Sigmoid colon (tissue), 6 donors: ENCODE measurements at regions not wholly inside any gene's neighbourhood (a gene's known extent, or its start where the extent isn't known, plus 50 kb on each side); places are given as distances from the start of the nearest gene placed in this dataset.

Source experiments
- DNase-seq: peaks from one replicate; pipeline ENCODE4 v3.0.0-alpha.2; 2019
- H3K27ac ChIP-seq, 4 donors: fragments of 200-600 bp; sonication (generic); one replicate each; pipeline ENCODE4 v1.5.1; 2016 to 2019; ENCODE audit warnings: mild to moderate bottlenecking in 1 of 4
- H3K27me3 ChIP-seq, 3 donors: fragments of 200-600 bp; sonication (generic); one replicate each; pipeline ENCODE4 v1.5.1; 2019; ENCODE audit warnings: mild to moderate bottlenecking in 1 of 3
- H3K36me3 ChIP-seq, 4 donors: fragments of 200-600 bp; sonication (generic); one replicate each; pipeline ENCODE4 v1.5.1; 2016 to 2019
- H3K4me1 ChIP-seq, 4 donors: fragments of 200-600 bp; sonication (generic); one replicate each; pipeline ENCODE4 v1.5.1; 2017 to 2019
- H3K4me3 ChIP-seq, 4 donors: fragments of 200-600 bp; sonication (generic); one replicate each; pipeline ENCODE4 v1.5.1; 2017 to 2019; ENCODE audit warnings: mild to moderate bottlenecking in 2 of 4, moderate library complexity in 1 of 4
- H3K9me3 ChIP-seq, 4 donors: fragments of 200-600 bp in 3 of 4; sonication (generic) in 3 of 4; one replicate each; pipeline versions ENCODE4 v1.5.1 to v1.6.1; 2013 to 2019
- EP300 ChIP-seq, 4 donors: sonication (generic); formaldehyde crosslinking; IDR thresholded peaks; one replicate each; pipeline ENCODE4 v1.6.1; 2017; ENCODE audit warnings: antibody characterized with exemption in 4 of 4
- POLR2A ChIP-seq, 2 donors: fragments of 450-650 bp; IDR thresholded peaks; one replicate each; pipeline ENCODE4 v1.6.1; 2016; ENCODE audit warnings: antibody characterized with exemption in 2 of 2, mild to moderate bottlenecking in 2 of 2, moderate library complexity in 2 of 2
- POLR2AphosphoS5 ChIP-seq, 4 donors: sonication (generic); formaldehyde crosslinking; IDR thresholded peaks; one replicate each; pipeline ENCODE4 v1.6.1; 2017; ENCODE audit warnings: antibody characterized with exemption in 4 of 4
- WGBS, 2 donors: extraction: QIAGEN DNeasy Blood & Tissue Kit; methylation state at CpG; one replicate each; pipeline ENCODE4 v1.1.7; 2013; 5-methylcytosine and 5-hydroxymethylcytosine counted together
- intact Hi-C: fragments of 100-400 bp; cut with DNase I; formaldehyde crosslinking; loops from one replicate; pipeline ENCODE4 v1.15.1; 2023
- TF ChIP-seq, protein P1 (sequence below), 4 experiments: fragments of 450-650 bp in 3 of 4; fragments of 200-600 bp in 1 of 4; IDR thresholded peaks; one replicate each; pipeline ENCODE4 v1.5.1; 2016 to 2019; ENCODE audit warnings: antibody characterized with exemption in 4 of 4, mild to moderate bottlenecking in 3 of 4, moderate library complexity in 2 of 4
- donor health status: healthy with polysubstance abuse.
- donor health status: healthy.

GRCh38 chr1:173410794-173411236 lies 66.3 kb upstream of the PRDX6 start:
- Histone ChIP-seq H3K27ac (no peak overlapping the region), H3K36me3 (no peaks in the 10 kb centered on the region), H3K27me3 (no peaks in the 10 kb centered on the region), H3K9me3 (no peaks in the 10 kb centered on the region), H3K4me1 (peaks cover 0 to 11% (median 1%) of the 10 kb centered on the region in 4 donors), H3K4me3 (no peak overlapping the region)
- no peak for DNase-seq
- TF ChIP-seq, protein P1, sequence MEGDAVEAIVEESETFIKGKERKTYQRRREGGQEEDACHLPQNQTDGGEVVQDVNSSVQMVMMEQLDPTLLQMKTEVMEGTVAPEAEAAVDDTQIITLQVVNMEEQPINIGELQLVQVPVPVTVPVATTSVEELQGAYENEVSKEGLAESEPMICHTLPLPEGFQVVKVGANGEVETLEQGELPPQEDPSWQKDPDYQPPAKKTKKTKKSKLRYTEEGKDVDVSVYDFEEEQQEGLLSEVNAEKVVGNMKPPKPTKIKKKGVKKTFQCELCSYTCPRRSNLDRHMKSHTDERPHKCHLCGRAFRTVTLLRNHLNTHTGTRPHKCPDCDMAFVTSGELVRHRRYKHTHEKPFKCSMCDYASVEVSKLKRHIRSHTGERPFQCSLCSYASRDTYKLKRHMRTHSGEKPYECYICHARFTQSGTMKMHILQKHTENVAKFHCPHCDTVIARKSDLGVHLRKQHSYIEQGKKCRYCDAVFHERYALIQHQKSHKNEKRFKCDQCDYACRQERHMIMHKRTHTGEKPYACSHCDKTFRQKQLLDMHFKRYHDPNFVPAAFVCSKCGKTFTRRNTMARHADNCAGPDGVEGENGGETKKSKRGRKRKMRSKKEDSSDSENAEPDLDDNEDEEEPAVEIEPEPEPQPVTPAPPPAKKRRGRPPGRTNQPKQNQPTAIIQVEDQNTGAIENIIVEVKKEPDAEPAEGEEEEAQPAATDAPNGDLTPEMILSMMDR (IDR thresholded peaks at IDR 0.05) = no peak
- TF ChIP-seq EP300 (IDR thresholded peaks at IDR 0.05) = no peak
- no peak for TF ChIP-seq POLR2AphosphoS5 (IDR thresholded peaks at IDR 0.05)
- no peak for TF ChIP-seq POLR2A (IDR thresholded peaks at IDR 0.05)
- intact Hi-C loops = no loop called here
- WGBS, 2 donors = 64 to 91% methylated on average over 5 of the region's 5 CpGs

- Histone ChIP-seq H3K4me1 (no peaks in the 10 kb centered on the region), H3K36me3 (no peaks in the 10 kb centered on the region), H3K4me3 (no peak overlapping the region), H3K27me3 (no peaks in the 10 kb centered on the region), H3K27ac (no peak overlapping the region), H3K9me3 (no peaks in the 10 kb centered on the region)
- TF ChIP-seq, protein P1 (IDR thresholded peaks at IDR 0.05) = no peak
- TF ChIP-seq POLR2AphosphoS5 (IDR thresholded peaks at IDR 0.05) = no peak
- no peak for TF ChIP-seq EP300 (IDR thresholded peaks at IDR 0.05)
- TF ChIP-seq POLR2A (IDR thresholded peaks at IDR 0.05) = no peak
- no peak for DNase-seq
- WGBS, 2 donors = 82 to 85% methylated on average over 17 of the region's 17 CpGs
- intact Hi-C loops = no loop called here
These were observed 65.0 kb upstream of the PRDX6 start for GRCh38 chr1:173411835-173412742.

- WGBS, 2 donors = 83 to 84% methylated on average over 7 of the region's 7 CpGs
- no peak for DNase-seq
- Histone ChIP-seq H3K27me3 (no peaks in the 10 kb centered on the region), H3K27ac (no peak overlapping the region), H3K36me3 (no peaks in the 10 kb centered on the region), H3K9me3 (no peaks in the 10 kb centered on the region), H3K4me3 (no peak overlapping the region), H3K4me1 (no peaks in the 10 kb centered on the region)
- TF ChIP-seq EP300 (IDR thresholded peaks at IDR 0.05) (no peak), POLR2A (IDR thresholded peaks at IDR 0.05) (no peak), POLR2AphosphoS5 (IDR thresholded peaks at IDR 0.05) (no peak)
- TF ChIP-seq, protein P1 (IDR thresholded peaks at IDR 0.05) = no peak
- intact Hi-C loops = no loop called here
These were observed 63.8 kb upstream of the PRDX6 start for GRCh38 chr1:173413271-173413707.

GRCh38 chr1:173414136-173414535 lies 63.0 kb upstream of the PRDX6 start:
- Histone ChIP-seq H3K27me3 (no peaks in the 10 kb centered on the region), H3K27ac (no peak overlapping the region), H3K36me3 (no peaks in the 10 kb centered on the region), H3K4me1 (no peaks in the 10 kb centered on the region), H3K9me3 (no peaks in the 10 kb centered on the region), H3K4me3 (no peak overlapping the region)
- no peak for DNase-seq
- intact Hi-C loops = no loop called here
- 37 to 56% methylated on average over 3 of the region's 3 CpGs for WGBS, 2 donors
- TF ChIP-seq POLR2AphosphoS5 (IDR thresholded peaks at IDR 0.05) (no peak), EP300 (IDR thresholded peaks at IDR 0.05) (no peak), POLR2A (IDR thresholded peaks at IDR 0.05) (no peak)
- TF ChIP-seq, protein P1 (IDR thresholded peaks at IDR 0.05) = no peak
